GM12878 (cell line): ENCODE measurements at regions not wholly inside any gene's neighbourhood (a gene's known extent, or its start where the extent isn't known, plus 50 kb on each side); places are given as distances from the start of the nearest gene placed in this dataset.

Experiments used
- CHD1 ChIP-seq: IDR thresholded peaks from 2 replicates; pipeline ENCODE4 v1.6.1; 2012; ENCODE audit warnings: low read depth, low read length, improper control_type of control experiment
- LARP7 ChIP-seq: fragments of 450-650 bp; IDR thresholded peaks from 2 replicates; pipeline ENCODE4 v1.6.1; 2017; ENCODE audit warnings: mild to moderate bottlenecking
- NBN ChIP-seq: fragments of 450-650 bp; IDR thresholded peaks from 2 replicates; pipeline ENCODE4 v1.6.1; 2016
- SIN3A ChIP-seq: IDR thresholded peaks from 2 replicates; pipeline ENCODE4 v1.6.1; 2012; ENCODE audit warnings: low read depth, low read length, improper control_type of control experiment
- SMC3 ChIP-seq: IDR thresholded peaks from 2 replicates; pipeline ENCODE4 v1.6.1; 2011; ENCODE audit warnings: low read length, improper control_type of control experiment, borderline replicate concordance
- SUZ12 ChIP-seq: fragments of 200-600 bp; sonication (generic); IDR thresholded peaks from one replicate; pipeline ENCODE4 v1.6.1; 2018; ENCODE audit warnings: antibody characterized with exemption, mild to moderate bottlenecking; ENCODE audit not compliant: unreplicated experiment
- TCF12 ChIP-seq: IDR thresholded peaks from 2 replicates; pipeline ENCODE4 v1.6.1; 2011; ENCODE audit warnings: low read depth, mild to moderate bottlenecking, low read length
- ZSCAN29 ChIP-seq: fragments of 450-650 bp; IDR thresholded peaks from 2 replicates; pipeline ENCODE4 v1.6.1; 2017; ENCODE audit warnings: mild to moderate bottlenecking, moderate library complexity
- TF ChIP-seq, protein P1 (sequence below), 3 experiments: IDR thresholded peaks in 2 of 3; conservative IDR thresholded peaks in 1 of 3; 2 replicates each; pipeline ENCODE4 v1.5.1; 2011; ENCODE audit warnings: low read depth in 3 of 3, low read length in 3 of 3, mild to moderate bottlenecking in 3 of 3, control low read depth in 2 of 3, moderate library complexity in 2 of 3, inconsistent platforms in 1 of 3, mixed read lengths in 1 of 3; ENCODE audit not compliant: control insufficient read depth in 2 of 3, insufficient read depth in 1 of 3; ENCODE audit errors: extremely low read depth in 1 of 3

DNA sequence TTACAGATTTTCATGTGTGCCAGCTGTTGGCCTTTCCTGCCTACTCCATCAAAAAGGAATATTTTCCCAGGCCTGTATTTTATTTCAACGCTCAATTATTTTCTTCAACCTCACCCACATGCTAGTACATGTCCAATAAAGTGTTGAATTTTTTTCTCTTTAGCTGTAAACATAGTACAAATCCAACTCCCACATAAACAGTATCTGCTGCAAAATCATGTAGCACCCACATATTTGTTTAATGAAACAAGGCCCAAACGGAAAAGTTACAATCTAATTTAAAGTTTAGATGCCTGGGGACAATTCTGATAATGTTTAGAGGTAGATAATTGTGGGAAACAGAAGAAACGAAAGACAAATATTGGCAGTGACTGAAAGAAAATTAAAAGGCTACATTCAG, 275.4 kb upstream of the ACVR2A start:
- TF ChIP-seq, protein P1, sequence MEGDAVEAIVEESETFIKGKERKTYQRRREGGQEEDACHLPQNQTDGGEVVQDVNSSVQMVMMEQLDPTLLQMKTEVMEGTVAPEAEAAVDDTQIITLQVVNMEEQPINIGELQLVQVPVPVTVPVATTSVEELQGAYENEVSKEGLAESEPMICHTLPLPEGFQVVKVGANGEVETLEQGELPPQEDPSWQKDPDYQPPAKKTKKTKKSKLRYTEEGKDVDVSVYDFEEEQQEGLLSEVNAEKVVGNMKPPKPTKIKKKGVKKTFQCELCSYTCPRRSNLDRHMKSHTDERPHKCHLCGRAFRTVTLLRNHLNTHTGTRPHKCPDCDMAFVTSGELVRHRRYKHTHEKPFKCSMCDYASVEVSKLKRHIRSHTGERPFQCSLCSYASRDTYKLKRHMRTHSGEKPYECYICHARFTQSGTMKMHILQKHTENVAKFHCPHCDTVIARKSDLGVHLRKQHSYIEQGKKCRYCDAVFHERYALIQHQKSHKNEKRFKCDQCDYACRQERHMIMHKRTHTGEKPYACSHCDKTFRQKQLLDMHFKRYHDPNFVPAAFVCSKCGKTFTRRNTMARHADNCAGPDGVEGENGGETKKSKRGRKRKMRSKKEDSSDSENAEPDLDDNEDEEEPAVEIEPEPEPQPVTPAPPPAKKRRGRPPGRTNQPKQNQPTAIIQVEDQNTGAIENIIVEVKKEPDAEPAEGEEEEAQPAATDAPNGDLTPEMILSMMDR (IDR thresholded peaks at IDR 0.05 in 2 of 3, conservative IDR thresholded peaks at IDR 0.05 in 1 of 3; ENCODE audit: control insufficient read depth in 2 of 3, extremely low read depth in 1 of 3, insufficient read depth in 1 of 3, low read depth in 3 of 3, low read length in 3 of 3) = no peak
- no peak for TF ChIP-seq SMC3
- no peak for TF ChIP-seq CHD1
- no peak for TF ChIP-seq SUZ12
- TF ChIP-seq SIN3A = no peak
- no peak for TF ChIP-seq NBN
- TF ChIP-seq TCF12 = no peak
- TF ChIP-seq LARP7 = no peak
- no peak for TF ChIP-seq ZSCAN29
